A673 (cell line): ENCODE measurements at regions not wholly inside any gene's neighbourhood (a gene's known extent, or its start where the extent isn't known, plus 50 kb on each side); places are given as distances from the start of the nearest gene placed in this dataset.

Experiments used
- BruUV-seq: library from RNA; stranded (reverse); fragments of 400-500 nt; replicated peaks from 2 replicates; lab custom pipeline; 2021; lab: Mats Ljungman, UMichigan
- CTCF ChIA-PET: fragments of 300-600 bp; sonication (Branson Sonifier 250); formaldehyde crosslinking; loops from one replicate; lab custom pipeline; 2022; ENCODE audit warnings: antibody characterized with exemption; lab: Charles Lee
- POLR2A ChIA-PET: fragments of 300-600 bp; sonication (Branson Sonifier 250); formaldehyde crosslinking; loops from one replicate; lab custom pipeline; 2022; ENCODE audit warnings: antibody characterized with exemption; ENCODE audit not compliant: low non-redundant PET; lab: Charles Lee
- DNase-seq: peaks from one replicate; pipeline ENCODE4 v3.0.0-alpha.2; 2015; ENCODE audit warnings: low spot score
- H3K27ac ChIP-seq: fragments of 200-600 bp; sonication (generic); 2 replicates; pipeline ENCODE4 v1.5.1; 2016; ENCODE audit warnings: mixed run types, low read depth, mild to moderate bottlenecking, mixed read lengths, antibody characterized with exemption, low read length; ENCODE audit not compliant: poor library complexity, severe bottlenecking
- H3K27me3 ChIP-seq: fragments of 200-600 bp; sonication (generic); replicated peaks from 2 replicates; pipeline ENCODE4 v1.6.1; 2017; ENCODE audit warnings: mixed run types, low read depth, mild to moderate bottlenecking, mixed read lengths, antibody characterized with exemption, low read length; ENCODE audit not compliant: insufficient read depth, poor library complexity
- H3K36me3 ChIP-seq: fragments of 200-600 bp; sonication (generic); 2 replicates; pipeline ENCODE4 v1.6.1; 2016; ENCODE audit warnings: mixed run types, mild to moderate bottlenecking, mixed read lengths, antibody characterized with exemption, low read length; ENCODE audit not compliant: insufficient read depth, poor library complexity, severe bottlenecking
- H3K4me1 ChIP-seq: fragments of 200-600 bp; sonication (generic); 2 replicates; pipeline ENCODE4 v1.6.1; 2017; ENCODE audit warnings: mixed run types, mild to moderate bottlenecking, mixed read lengths, antibody characterized with exemption, low read length; ENCODE audit not compliant: insufficient read depth, poor library complexity, severe bottlenecking
- H3K4me3 ChIP-seq: fragments of 200-600 bp; sonication (generic); 2 replicates; pipeline ENCODE4 v1.5.1; 2016; ENCODE audit warnings: low read depth, mixed run types, mild to moderate bottlenecking, mixed read lengths, low read length; ENCODE audit not compliant: poor library complexity, severe bottlenecking
- H3K9me3 ChIP-seq: fragments of 200-600 bp; sonication (generic); 2 replicates; pipeline ENCODE4 v1.6.1; 2016; ENCODE audit warnings: mixed run types, low read depth, mild to moderate bottlenecking, mixed read lengths, antibody characterized with exemption, low read length; ENCODE audit not compliant: poor library complexity, severe bottlenecking
- EZH2 ChIP-seq: fragments of 200-600 bp; sonication (generic); IDR thresholded peaks from 2 replicates; pipeline ENCODE4 v1.6.1; 2017; ENCODE audit warnings: borderline replicate concordance, low read depth, mild to moderate bottlenecking, mixed read lengths, antibody characterized with exemption, low read length; ENCODE audit not compliant: poor library complexity, severe bottlenecking
- intact Hi-C: fragments of 100-400 bp; cut with micrococcal nuclease; formaldehyde crosslinking; loops from one replicate; pipeline ENCODE4 v1.10.0; 2022; ENCODE audit not compliant: unreplicated experiment
- TF ChIP-seq, protein P1 (sequence below): fragments of 300-800, 200-600 bp; sonication (generic); conservative IDR thresholded peaks from 2 replicates; pipeline ENCODE4 v1.5.1; 2017; ENCODE audit warnings: low read depth, mild to moderate bottlenecking, antibody characterized with exemption, low read length, moderate library complexity, mixed read lengths

DNA sequence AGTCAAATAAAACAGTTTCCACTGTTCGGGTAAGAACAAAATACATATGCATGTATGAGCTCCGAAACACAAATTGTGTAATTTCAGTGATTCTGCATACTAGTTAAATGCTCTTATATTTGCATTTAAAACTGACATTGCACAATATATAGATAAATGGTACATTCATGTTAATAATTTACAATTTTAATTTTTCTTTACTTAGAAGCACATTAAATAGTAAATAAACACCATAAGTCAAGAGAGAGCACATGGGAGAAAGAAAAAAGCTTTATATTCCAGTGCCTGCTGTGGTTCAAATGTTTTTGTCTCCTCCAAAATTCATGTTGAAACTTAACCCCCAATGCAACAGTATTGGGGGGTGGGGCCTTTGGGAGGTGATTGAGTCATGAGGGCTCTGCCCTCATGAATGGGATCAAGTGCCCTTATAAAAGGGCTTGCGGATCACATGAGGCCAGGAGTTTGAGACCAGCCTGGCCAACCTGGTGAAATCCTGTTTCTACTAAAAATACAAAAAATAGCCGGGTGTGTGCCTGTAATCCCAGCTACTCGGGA, 322.9 kb downstream of the BCOR start:
- Histone ChIP-seq H3K27me3 (no peaks in the 10 kb centered on the region), H3K36me3 (no peaks in the 10 kb centered on the region), H3K9me3 (no peaks in the 10 kb centered on the region), H3K4me1 (no peaks in the 10 kb centered on the region), H3K4me3 (no peak overlapping the region), H3K27ac (no peak overlapping the region)
- BruUV-seq = no TSS peak
- POLR2A ChIA-PET = no interaction called here
- DNase-seq = no peak
- no peak for TF ChIP-seq EZH2
- TF ChIP-seq, protein P1, sequence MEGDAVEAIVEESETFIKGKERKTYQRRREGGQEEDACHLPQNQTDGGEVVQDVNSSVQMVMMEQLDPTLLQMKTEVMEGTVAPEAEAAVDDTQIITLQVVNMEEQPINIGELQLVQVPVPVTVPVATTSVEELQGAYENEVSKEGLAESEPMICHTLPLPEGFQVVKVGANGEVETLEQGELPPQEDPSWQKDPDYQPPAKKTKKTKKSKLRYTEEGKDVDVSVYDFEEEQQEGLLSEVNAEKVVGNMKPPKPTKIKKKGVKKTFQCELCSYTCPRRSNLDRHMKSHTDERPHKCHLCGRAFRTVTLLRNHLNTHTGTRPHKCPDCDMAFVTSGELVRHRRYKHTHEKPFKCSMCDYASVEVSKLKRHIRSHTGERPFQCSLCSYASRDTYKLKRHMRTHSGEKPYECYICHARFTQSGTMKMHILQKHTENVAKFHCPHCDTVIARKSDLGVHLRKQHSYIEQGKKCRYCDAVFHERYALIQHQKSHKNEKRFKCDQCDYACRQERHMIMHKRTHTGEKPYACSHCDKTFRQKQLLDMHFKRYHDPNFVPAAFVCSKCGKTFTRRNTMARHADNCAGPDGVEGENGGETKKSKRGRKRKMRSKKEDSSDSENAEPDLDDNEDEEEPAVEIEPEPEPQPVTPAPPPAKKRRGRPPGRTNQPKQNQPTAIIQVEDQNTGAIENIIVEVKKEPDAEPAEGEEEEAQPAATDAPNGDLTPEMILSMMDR = no peak
- intact Hi-C loops = no loop called here
- CTCF ChIA-PET = no interaction called here

DNA sequence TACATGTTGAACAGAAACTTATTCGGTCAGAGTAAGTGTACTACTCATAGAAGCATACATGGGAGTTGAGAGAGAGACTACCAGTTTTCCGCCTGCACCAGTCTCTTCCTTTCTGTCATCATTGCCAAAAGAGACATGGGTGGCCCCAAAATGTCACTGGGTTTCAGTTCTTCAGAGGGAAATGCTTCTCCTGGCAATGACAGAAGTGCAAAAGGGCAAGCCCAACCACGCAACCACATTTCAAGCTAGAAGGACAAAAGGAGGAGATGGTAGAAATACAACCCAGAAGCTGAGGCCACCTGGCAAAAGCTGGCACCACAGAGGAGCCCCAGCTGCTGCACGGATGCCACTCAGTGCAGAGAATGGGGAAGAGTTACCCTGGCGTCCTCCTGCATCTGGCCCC, 320.1 kb downstream of the BCOR start:
- Histone ChIP-seq H3K4me1 (no peaks in the 10 kb centered on the region), H3K4me3 (no peak overlapping the region), H3K36me3 (no peaks in the 10 kb centered on the region), H3K9me3 (no peaks in the 10 kb centered on the region), H3K27ac (no peak overlapping the region), H3K27me3 (no peaks in the 10 kb centered on the region)
- no TSS peak for BruUV-seq
- CTCF ChIA-PET = no interaction called here
- POLR2A ChIA-PET = no interaction called here
- DNase-seq = no peak
- intact Hi-C loops = no loop called here
- no peak for TF ChIP-seq EZH2
- TF ChIP-seq, protein P1 = no peak

DNA sequence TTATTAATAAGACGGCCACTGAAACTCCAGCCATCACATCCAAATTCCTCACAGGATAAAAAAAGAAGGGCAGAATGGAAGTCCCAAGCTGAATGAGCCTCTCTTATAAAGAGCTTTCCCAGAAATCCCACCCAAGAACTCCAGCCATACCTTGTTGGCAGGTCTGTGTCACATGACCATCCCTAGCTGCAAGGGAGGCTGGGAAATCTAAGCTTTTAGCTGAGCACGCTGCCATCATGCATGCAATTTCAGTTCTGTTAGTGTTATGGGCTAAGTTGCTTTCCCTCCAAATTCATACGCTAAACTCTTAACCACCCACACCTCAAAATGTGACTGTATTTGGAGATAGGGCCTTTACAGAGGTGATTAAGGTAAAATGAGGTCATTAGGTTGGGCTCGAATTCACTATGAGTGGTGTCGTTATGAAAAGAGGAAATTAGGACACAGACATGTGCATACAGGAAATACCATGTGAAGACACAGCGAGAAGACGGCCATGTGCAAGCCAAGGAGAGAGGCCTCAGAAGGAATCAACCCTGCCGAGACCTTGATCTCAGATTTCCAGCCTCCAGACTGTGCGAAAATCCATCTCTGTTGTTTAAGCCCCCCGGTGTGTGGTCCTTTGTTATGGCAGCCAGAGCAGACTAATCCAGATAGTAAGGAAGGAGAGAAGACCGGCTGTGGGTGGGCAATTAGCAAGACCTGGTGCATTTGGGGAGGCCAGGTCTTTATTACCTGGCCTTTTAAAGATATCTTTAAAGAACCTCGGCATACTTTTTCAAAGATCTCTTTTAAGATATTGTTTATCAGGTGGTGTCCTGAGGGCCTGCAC, 317.6 kb downstream of the BCOR start:
- CTCF ChIA-PET = interaction anchor here (0.5 kb wide), 1 partner anchor 16 kb away, joined by 3 read pairs; no protein-coding TSS in a partner anchor
- intact Hi-C loops = no loop called here
- POLR2A ChIA-PET = no interaction called here
- no peaks in the 10 kb centered on the region for H3K27me3 ChIP-seq
- no peak overlapping the region for H3K27ac ChIP-seq
- no peak for DNase-seq
- TF ChIP-seq, protein P1 = no peak
- TF ChIP-seq EZH2 = no peak
- no peaks in the 10 kb centered on the region for H3K4me1 ChIP-seq
- BruUV-seq = no TSS peak
- no peaks in the 10 kb centered on the region for H3K9me3 ChIP-seq
- no peaks in the 10 kb centered on the region for H3K36me3 ChIP-seq
- H3K4me3 ChIP-seq = no peak overlapping the region
